Activated CD4-positive, alpha-beta T cell treated with anti-CD3 and anti-CD28 coated beads for 24 hours (primary cell): ENCODE measurements at regions not wholly inside any gene's neighbourhood (a gene's known extent, or its start where the extent isn't known, plus 50 kb on each side); places are given as distances from the start of the nearest gene placed in this dataset.

Experiments
- DNase-seq, 2 donors: peaks; one replicate each; pipeline ENCODE4 v3.0.0-alpha.2; 2020; ENCODE audit warnings: low read depth in 2 of 2

DNA sequence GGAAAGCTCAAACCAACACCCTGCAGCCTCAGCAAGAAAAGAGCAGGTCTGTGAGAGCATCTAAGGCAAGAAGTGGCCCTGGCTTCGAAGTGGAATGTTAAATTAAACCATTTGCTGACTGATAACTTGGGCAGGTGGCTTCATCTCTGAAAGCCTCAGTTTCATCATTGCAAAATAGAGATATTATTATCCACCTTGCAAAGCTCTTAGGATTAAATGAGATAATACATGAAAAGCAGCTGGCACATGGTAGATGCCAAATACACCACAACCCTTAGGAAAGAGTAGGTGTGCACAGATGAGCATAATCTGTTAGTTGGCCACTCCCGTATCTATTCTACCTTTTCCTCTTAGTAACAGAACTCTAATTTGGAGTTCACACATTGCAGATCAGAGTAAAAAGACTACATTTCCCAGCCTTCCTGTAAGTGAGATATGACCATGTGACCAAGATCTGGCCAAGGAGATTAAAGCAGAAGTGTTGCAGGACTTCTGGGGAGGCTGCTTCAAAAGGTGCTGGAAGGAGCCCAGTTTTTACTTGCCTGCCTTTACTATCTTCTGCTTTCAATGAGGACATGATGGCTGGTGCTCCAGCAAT is 288.7 kb downstream of the SOX9 start:
- DNase-seq = no peak

DNA sequence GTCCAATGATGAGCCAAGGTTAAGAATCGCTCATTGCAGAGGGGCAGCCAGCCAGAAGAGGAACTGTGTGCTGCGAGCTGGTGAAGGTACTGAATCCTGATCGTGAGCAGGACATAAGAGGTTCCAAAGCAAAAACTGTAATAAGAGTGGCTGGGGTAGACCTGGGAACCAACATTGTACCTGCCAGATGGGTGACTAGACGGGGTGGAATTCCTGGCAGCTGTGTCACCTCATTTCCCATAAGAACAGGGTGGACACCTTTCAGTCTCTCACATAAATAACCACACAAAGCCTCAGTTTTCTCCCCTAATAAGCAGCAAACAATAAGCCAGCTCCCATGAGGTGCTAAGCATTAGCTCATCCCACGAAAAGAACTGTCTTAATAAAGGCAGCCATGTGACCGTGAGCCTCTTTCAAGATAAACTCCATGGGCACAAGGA is 290.3 kb downstream of the SOX9 start:
- DNase-seq = no peak

DNA sequence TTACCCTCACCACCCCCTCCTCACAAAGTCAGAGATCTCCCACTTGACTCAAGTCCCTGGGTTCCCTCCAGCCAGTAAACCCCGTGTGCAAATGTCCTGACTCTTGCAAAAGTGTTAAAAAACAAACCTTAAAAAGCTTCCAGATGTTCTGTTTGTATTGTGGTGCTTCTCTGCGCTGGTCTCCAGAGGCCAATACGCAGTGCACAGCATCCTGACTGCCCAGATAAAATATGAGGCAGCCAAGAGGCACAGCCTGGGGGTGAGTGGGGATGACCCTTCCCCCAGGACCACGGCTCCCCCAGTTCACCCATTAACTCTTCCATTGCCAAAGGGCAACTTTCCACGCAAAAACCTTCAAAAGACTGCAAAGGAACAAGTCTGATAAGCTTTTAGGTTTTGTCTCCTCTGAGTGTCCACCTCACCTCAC is 291.8 kb downstream of the SOX9 start:
- DNase-seq = no peak

DNA sequence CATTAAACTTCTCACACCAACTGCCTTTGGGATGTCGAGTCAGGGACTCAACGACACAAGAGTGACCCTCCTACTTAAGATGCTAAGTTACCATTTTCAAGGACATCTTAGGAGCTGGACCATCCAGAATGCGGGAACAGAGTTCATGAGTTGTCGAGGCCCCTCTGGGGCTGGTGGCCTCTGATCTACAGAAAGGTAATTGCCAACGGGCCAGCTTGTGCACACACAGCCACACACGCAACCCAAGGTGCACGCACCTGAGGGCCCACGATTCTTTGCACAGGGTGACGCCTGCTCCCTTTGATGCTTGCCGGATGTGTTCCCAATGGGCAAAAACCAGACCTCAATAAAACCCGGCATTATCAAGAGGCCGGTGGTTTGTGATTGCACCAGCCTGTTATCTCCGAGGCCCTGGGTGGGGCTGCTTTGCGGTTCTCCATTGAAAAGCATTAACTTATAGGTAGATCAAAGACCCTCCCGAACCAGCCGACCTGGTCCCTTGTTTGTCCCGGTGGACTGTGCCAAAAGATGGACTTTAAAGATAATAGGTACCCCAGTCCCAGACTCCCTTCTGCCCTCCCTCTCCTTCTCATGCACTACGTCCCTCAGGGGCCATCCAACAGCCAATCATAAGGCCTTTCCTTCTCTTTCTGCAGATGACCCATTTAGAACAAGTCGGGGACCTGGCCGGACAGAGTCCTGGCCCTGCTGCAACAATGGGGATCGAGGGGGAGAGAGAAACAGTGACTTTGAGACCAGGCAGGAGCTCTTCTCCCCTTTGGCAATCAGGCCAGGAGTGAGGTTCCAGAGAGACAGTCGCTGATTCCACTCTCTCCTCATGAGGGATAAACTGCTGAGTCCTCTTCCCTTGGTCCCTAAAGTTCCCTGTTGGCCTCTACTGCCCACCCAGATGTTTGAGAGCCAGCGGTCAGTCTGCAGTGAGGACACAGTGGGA is 292.5 kb downstream of the SOX9 start:
- DNase-seq = no peak

DNA sequence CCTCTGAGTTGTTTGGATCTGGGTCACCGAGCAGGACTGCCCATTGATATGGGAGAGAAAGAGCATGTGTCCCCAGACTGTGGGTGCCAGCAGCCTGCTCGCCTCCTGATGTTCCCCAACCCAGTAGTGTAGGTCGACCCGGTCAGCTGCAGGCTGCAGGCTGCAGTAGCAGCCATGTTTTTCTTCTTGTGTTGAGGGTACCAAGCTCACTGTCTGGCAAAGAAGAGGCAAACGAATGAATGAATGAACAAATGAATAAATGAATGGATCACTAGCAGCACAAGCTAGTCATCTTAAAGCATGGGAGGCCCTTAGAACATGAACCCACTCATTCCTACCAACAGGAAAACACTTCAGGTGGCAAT is 293.2 kb downstream of the SOX9 start:
- DNase-seq = no peak

DNA sequence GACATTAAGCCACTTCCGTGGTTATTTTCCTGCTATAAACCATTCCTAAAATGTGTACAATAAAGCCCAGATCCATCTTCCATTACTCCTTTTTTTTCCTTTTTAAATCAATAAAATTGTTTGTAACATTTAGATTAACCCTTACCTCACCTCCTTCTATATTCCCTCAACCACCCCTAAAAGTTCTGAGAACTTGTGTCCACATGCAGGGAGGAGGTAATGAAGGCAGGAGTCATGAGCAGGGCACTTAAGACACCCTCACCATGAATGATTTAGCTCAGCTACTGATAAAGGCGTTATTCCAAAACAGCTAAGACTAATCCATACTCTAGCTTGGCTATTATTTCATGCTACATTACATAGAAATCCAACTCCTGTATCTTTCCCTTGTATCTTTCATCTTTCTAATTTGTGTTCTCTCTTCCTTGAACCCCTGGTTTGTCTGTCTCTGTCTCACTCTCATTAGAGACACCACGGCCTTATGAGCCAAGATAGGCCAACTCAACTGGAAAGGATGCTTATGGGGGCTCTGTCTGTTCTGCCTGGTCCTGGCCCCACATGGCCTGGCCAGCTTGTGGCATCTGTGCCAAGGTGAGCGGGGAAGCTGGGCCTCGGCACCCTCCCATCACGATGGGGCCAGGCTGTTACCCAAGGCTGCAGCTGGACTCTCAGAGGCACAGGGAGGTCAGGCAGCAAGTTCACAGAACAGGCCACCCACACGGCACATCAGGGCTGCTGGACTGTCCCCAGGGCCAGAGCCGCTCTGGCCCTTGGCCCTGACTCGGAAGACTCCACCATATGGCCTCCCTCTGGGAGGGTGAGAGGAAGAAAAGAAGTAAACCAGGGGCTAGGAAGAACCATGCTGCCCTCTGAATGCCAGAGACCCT is 294.4 kb downstream of the SOX9 start:
- no peak for DNase-seq

DNA sequence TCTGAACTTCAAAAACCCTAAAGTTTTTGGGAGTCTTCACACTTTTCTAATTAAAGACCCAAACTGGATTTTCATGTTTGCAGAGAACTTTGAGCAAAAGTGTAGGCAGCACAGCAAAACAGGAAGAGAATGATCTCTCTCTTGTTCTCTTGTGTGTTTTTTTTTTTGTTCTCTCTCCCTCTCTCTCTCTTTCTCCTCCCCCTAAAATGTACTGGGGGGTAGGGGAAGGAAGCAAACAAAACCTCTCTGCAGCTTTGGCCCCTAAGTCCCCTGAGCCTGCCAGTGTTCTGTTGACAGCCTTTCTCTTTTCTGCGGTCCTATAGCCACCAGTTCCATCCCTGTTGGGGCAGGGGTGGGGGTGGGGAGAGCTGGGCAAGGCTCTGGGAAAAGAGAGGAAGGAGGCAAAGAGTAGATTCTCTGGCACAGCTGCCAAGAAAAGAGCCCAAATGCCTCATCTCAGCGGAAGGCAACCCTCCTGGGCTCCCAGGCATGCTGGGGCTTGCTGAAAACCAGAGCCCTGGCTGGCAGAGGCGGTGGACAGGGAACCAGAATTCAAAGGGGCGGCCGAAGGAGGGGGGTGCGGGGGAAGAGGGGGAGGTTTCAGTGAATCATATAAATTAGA is 295.3 kb downstream of the SOX9 start:
- DNase-seq = no peak

DNA sequence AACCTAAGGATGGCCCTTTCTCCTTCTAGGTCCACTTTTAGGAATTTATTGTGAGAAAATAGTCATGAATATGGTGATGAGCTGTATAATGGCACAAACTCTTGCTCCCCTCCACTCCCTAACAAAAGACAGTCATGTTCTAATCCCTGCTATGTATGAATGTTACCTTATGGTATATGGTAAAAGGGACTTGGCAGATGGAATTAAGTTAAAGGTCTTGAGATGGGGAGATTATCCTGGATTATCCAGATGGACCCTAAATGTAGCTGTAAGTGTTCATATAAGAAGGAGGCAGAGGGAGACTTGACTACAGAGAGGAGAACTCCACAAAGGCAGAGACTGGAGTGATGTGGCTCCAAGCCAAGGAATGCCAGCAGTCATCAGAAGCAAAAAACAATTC is 296.1 kb downstream of the SOX9 start:
- no peak for DNase-seq

DNA sequence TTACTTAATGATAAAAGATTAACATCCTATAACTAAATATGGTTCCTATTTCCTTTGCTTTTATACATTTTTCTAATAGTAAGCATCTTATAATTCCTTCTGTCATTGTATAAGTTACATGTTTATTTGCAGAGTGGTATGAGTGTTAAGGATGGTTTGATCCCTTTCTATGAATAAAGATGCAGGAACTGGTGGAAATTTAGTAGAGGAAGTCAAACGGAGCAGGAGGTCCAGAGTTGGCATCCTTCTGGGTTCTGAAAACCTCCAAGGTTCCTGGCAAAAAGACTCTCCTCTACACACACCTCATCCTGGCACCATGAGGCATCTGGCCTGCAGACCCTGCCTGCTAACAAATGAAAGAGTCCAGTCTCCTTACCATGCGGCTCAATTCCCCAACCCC is 296.8 kb downstream of the SOX9 start:
- no peak for DNase-seq

DNA sequence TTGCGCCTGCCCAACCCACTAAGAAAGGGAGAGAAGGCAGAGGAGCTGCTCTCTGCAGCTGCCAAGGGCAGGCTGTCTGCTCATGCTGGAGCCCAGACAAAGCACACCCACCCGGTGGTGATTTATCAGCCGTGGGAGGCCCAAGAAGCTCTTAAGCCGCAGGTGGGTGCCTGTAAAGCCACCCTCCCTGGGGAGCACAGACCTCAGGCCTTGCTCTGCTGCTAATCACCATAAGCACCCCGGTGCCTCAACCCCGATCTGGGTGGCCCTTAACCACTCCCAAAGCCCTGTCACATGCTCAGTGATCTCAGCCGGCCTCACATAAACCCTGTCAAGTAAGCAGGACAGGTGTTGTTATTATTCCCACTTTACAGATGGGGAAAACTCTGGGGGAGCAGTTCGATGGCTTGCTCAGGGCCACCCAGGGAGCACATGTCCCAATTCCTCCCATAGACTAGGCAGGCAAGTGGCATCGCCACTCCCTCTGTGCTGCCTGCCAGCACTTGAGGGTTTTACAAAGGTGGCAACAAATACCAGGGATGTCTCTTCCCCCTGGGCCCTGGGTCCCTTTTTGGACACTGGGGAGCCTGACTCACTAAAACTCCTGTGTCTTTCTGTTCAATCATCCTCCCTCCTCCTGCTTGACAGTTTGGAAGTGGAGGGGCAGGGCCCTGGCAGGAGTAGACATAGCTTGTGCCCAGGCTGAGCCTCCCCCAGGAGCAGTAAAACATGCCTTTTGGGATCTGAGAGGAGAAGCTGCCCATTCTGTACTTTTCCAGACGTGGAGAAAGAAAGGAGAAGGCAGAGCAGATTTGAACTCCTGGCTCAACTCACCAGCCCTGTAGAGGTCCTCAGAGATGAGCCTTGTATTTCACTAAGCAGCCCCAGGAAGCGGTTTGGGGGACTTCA is 299.3 kb downstream of the SOX9 start:
- no peak for DNase-seq

DNA sequence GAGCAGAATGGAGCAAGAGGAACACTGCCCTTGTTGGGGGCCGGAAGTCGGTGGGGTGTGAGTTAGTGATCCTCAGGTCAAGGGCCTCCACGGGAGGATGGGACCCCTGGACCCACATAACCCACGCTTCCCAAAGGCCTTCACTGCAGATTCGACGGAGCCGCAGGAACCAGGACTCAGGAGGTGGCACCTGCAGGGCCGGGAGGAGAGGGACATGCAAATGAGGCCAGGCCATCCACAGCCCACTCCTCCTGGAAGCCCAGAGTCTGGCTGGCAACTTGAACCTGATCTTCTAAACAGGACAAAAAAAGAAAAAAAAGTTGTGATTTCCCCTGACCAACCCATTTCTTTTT is 299.9 kb downstream of the SOX9 start:
- no peak for DNase-seq

DNA sequence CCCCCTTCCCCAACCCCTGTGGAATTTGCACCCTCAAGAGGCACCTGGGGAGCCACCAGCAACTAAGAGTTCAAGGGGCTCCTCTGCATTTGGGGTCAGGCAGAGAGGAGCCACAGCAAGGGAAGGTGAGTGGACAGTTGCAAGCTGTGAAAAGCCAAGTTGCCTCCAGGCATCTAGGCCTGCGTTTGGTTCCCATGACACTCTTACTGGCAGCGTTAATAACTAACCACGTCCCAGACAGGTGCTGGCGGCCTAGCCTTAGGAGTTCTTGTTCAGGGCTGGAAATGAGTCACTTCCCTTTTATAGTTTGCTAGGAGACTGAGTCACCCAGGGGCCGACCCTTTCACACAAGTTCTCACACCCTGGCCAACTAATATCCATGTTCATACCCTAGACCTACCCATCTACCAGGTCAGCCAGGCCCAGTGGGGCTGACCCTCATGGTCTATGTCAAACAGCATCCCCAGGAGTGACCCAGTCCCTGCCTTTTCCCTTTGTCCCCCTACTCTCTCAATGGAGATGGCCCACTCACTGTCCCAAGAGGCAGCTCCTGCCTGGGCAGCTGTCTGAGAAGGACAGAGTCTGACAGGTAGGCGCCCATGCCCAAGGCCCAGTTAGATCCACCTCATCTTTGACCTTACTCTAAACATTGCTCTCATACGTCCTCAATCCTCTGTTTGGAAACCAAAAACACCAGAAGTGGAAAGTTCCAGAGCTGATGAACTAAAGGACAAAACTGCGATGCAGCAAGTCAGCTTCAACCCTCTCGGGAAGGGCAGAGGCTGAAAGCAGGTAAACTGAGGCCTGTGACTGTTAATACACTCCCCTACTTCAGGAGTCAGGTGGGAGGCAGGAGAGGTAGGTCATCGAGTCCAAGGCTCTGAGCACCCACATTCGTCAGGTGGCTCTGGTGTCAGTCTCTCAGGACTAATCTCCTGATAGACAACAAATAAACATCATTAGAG is 300.6 kb downstream of the SOX9 start:
- no peak for DNase-seq

DNA sequence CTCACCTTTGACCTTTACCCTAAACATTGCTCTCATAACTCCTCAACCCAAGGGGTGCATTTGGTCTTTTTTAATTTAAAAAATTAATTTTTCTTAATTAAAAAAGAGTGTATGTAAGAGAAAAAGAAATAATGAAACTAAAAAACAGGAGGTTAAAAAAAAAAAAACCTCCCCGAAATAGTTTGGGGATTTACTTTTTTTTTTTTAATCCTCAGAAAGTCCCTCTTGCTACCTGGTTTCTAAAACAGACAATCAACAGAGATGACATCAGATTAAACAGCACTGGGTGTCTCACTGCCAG is 301.3 kb downstream of the SOX9 start:
- DNase-seq = no peak

DNA sequence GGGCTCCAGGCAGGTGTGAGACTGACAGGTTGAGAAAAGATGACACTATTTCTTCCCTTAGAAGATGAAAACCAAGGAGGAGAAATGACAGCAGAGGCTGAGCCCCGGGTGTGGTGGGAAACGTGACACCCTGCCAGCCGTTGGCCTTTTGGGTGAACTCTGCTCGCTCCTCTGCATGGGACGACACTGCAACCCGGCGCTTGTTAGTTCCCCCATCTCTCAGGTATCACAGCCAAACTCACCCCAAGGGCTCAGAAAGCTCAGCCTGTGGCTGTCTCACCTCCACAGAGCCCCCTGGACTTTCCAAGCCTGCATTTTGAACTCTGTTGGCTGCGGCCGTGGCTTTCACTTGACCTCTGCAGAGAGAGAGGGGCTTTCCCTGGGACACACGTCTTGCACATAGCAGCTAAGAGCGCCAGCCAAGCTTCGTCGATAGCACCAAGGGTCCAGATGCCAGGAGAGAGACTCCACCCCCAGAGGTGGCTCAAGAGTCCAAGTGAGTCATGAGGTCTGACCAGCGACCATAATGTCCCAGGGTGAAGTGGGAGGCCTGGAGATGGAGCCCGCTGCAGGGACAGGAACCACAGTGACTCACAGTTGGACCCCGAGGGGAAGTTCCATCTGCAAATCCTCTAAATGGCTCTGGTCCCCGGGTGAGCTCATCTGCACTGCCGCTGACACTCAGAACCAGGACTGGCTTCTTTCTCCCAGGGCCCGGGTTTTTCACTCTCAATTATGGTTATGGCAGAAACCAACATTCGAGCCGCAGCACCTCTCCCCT is 301.9 kb downstream of the SOX9 start:
- no peak for DNase-seq

DNA sequence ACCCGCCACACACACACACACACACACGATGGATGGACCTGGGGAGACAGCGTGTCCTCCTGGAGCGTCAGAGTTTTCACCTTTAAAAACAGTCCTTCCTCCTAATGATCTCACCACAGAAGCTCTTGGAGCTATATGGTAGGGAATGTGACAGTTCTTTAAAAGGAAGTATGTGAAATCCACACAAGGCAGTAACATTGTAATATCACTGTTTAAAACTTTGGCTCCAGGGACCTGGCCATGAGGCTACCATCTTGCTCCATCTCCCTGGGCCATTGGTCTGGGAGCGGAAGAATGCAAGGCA is 302.4 kb downstream of the SOX9 start:
- DNase-seq = no peak

DNA sequence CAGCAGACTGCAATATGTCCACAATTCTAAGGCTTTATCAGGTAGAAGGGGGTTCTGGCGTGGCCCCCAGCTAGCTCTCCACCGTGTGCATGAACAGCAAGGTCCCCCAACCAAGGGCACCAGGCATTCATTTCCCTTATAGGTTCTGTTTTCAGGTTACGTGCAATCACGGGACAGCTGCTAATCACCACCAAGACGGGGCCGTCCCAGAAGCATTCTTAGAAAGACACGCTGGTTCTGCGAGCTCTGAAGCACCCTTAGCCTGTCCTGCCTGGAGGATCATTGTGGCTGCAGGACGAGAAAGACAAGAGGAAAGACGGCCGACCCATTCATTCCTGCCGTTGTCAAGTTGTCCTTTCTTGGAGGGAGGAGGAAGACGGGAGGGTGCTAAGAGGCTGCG is 302.9 kb downstream of the SOX9 start:
- DNase-seq = no peak

DNA sequence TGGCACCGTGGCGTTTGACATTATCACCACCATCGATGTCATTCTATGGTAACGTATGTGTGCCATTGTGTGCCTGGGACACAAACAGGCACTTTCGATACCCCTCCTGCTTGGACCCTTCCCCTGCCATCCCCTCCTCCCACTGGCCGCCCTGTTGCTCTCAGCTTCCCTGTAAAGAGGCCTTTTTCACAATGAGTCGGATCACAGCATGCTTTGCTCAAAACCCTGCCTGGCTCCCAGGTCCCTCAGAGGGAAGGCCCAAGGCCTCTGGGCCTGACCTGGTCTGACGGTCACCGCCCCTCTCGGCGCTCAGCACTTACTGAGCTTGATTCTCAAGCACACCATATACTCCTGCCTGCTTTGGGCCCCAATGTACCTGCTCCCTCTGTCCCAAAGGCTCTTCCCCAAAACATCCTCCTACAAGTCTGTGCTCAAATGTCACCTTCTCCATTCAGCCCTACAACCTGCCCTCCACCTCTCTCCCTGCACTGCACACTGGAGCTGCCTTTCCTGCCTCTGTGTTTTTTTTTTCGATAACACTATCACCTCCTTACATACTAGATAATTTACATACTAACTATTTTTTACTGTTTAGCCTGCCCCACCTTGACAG is 303.8 kb downstream of the SOX9 start:
- DNase-seq = no peak

DNA sequence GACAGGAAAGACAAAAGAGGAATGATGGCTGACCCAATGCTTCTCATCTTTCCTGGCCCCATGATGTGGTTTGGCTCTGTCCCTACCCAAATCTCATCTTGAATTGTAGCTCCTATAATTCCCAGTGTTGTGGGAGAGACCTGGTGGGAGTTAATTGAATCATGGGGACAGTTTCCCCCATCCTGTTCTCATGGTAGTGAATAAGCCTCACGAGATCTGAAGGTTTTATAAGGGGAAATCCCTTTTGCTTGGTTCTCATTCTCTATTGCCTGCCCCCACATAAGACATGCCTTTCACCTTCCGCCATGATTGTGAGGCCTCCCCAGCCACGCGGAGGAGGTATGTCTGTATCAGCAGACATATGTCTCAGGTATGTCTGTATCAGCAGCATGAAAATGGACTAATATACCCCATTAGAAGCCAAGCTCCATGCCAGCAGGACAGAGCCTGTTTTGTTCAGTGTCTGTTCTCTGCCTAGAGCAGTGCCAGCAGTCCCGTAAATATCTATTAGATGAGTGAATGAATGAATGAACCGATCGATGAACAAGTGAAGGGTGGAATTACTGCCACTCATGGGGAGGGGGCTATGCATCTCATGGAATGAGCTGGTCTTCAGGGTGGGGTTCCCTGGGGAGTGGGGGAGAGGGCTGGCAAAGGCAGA is 304.4 kb downstream of the SOX9 start:
- no peak for DNase-seq
